Ovary (tissue), 3 donors: ENCODE measurements at regions not wholly inside any gene's neighbourhood (a gene's known extent, or its start where the extent isn't known, plus 50 kb on each side); places are given as distances from the start of the nearest gene placed in this dataset.

Experiments
- EP300 ChIP-seq: sonication (generic); formaldehyde crosslinking; IDR thresholded peaks from one replicate; pipeline ENCODE4 v1.6.1; 2017; ENCODE audit warnings: antibody characterized with exemption
- POLR2A ChIP-seq: fragments of 450-650 bp; IDR thresholded peaks from one replicate; pipeline ENCODE4 v1.6.1; 2017; ENCODE audit warnings: antibody characterized with exemption, mild to moderate bottlenecking, moderate library complexity
- TF ChIP-seq, protein P1 (sequence below), 3 donors: fragments of 450-650 bp in 2 of 3; fragments of 200-600 bp in 1 of 3; IDR thresholded peaks; one replicate each; pipeline versions ENCODE4 v1.5.1 to v1.8.0; 2016 to 2022; ENCODE audit warnings: antibody characterized with exemption in 3 of 3, mild to moderate bottlenecking in 1 of 3
- donor health status: DM: no; HTN: no; CAD: no.

- TF ChIP-seq, protein P1, sequence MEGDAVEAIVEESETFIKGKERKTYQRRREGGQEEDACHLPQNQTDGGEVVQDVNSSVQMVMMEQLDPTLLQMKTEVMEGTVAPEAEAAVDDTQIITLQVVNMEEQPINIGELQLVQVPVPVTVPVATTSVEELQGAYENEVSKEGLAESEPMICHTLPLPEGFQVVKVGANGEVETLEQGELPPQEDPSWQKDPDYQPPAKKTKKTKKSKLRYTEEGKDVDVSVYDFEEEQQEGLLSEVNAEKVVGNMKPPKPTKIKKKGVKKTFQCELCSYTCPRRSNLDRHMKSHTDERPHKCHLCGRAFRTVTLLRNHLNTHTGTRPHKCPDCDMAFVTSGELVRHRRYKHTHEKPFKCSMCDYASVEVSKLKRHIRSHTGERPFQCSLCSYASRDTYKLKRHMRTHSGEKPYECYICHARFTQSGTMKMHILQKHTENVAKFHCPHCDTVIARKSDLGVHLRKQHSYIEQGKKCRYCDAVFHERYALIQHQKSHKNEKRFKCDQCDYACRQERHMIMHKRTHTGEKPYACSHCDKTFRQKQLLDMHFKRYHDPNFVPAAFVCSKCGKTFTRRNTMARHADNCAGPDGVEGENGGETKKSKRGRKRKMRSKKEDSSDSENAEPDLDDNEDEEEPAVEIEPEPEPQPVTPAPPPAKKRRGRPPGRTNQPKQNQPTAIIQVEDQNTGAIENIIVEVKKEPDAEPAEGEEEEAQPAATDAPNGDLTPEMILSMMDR (IDR thresholded peaks at IDR 0.05): no peak
- TF ChIP-seq POLR2A (no peak), EP300 (no peak)
Measured at GRCh38 chr9:129547869-129548570, 72.9 kb downstream of the C9orf50 start.
